AG04449 (cell line): ENCODE measurements at regions not wholly inside any gene's neighbourhood (a gene's known extent, or its start where the extent isn't known, plus 50 kb on each side); places are given as distances from the start of the nearest gene placed in this dataset.

Source experiments
- CTCF ChIA-PET: fragments of 350-600 bp; formaldehyde crosslinking; extraction: SDS; loops from one replicate; lab custom pipeline; 2021; ENCODE audit warnings: antibody characterized with exemption; lab: Yijun Ruan, JAX
- POLR2A ChIA-PET: fragments of 400-600, 350-600 bp; formaldehyde crosslinking; extraction: SDS; loops from one replicate; lab custom pipeline; 2020; ENCODE audit warnings: antibody characterized with exemption, inconsistent platforms; lab: Yijun Ruan, JAX
- DNase-seq: peaks from one replicate; pipeline ENCODE4 v3.0.0-alpha.2; 2010; ENCODE audit warnings: low read depth, low spot score
- H3K4me3 ChIP-seq: 2 replicates; pipeline ENCODE4 v1.5.1; 2011; ENCODE audit warnings: low read depth, mild to moderate bottlenecking, control low read depth, low read length
- CTCF ChIP-seq: IDR thresholded peaks from one replicate; pipeline ENCODE4 v1.5.1; 2011; ENCODE audit warnings: mild to moderate bottlenecking, moderate library complexity, low read length, control low read depth, inconsistent platforms; ENCODE audit not compliant: insufficient read depth; ENCODE audit errors: missing control alignments

GRCh38 chr1:229710746-229711145 lies 84.7 kb downstream of the URB2 start:
- no peak for TF ChIP-seq CTCF
- POLR2A ChIA-PET: no interaction called here
- CTCF ChIA-PET: interaction anchor here (0.6 to 1.6 kb wide), 4 partner anchors 12 to 599 kb away, joined by 3 to 4 read pairs (median 3); no protein-coding TSS in a partner anchor
- no peak overlapping the region for H3K4me3 ChIP-seq
- no peak for DNase-seq

- CTCF ChIA-PET: interaction anchor here (0.7 to 5.3 kb wide), 10 partner anchors 12 to 599 kb away, joined by 3 to 31 read pairs (median 3); no protein-coding TSS in a partner anchor
- no peak for DNase-seq
- H3K4me3 ChIP-seq: no peak overlapping the region
- TF ChIP-seq CTCF: no peak
- POLR2A ChIA-PET: no interaction called here
Observed at GRCh38 chr1:229714306-229714705, 88.3 kb downstream of the URB2 start.

GRCh38 chr1:229714964-229715603 lies 89.0 kb downstream of the URB2 start:
- ChIA-PET CTCF (interaction anchor here (0.7 to 5.3 kb wide), 15 partner anchors 10 to 599 kb away, joined by 3 to 31 read pairs (median 3); no protein-coding TSS in a partner anchor), POLR2A (no interaction called here)
- DNase-seq: no peak
- no peak overlapping the region for H3K4me3 ChIP-seq
- TF ChIP-seq CTCF: peak; percentile 27

- no peak for TF ChIP-seq CTCF
- DNase-seq: no peak
- H3K4me3 ChIP-seq: no peak overlapping the region
- POLR2A ChIA-PET: no interaction called here
- CTCF ChIA-PET: interaction anchor here (1.0 to 5.3 kb wide), 10 partner anchors 9 to 594 kb away, joined by 3 to 31 read pairs (median 4); no protein-coding TSS in a partner anchor
Observed at GRCh38 chr1:229716069-229716468, 90.0 kb downstream of the URB2 start.

- no peak for DNase-seq
- ChIA-PET CTCF (interaction anchor here (1.1 to 5.3 kb wide), 6 partner anchors 41 to 594 kb away, joined by 3 to 31 read pairs (median 8); no protein-coding TSS in a partner anchor), POLR2A (no interaction called here)
- no peak overlapping the region for H3K4me3 ChIP-seq
- TF ChIP-seq CTCF: no peak
Observed at GRCh38 chr1:229716704-229717103, 90.7 kb downstream of the URB2 start.

GRCh38 chr1:229717786-229718576 lies 91.9 kb downstream of the URB2 start:
- DNase-seq: no peak
- CTCF ChIA-PET: interaction anchor here (0.9 to 1.2 kb wide), 2 partner anchors 588 to 591 kb away, joined by 3 read pairs; no protein-coding TSS in a partner anchor
- POLR2A ChIA-PET: interaction anchor here (0.7 kb wide), 1 partner anchor 52 kb away, joined by 4 read pairs; no protein-coding TSS in a partner anchor
- H3K4me3 ChIP-seq: no peak overlapping the region
- no peak for TF ChIP-seq CTCF
